ENCODE measurements at regions not wholly inside any gene's neighbourhood (a gene's known extent, or its start where the extent isn't known, plus 50 kb on each side); places are given as distances from the start of the nearest gene placed in this dataset.

DNA sequence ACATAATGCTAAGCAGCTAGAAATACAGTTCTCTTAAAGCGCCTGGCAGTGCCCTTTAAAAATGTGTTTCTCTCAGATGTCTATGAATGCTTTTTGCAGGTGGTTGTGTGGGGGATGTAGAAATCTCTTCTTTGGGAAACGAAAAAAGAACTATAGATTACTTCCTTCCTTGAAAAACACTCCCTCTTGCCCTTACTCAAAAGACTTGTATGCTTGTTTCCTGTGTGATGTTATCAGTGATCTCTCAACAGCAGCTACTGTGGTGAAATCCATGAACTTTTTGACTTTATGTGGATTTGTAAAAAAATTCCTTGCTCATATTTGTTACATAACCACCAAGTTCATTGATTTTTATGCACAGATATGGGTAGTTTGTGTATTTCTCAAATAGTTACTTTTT is 916.5 kb downstream of the QKI start:
- no peak for DNase-seq (ENCODE audit: low read depth)
- no peaks in the 10 kb centered on the region for H3K27me3 ChIP-seq (ENCODE audit: control insufficient read depth, insufficient read depth, low read length)
- TF ChIP-seq, protein P1, sequence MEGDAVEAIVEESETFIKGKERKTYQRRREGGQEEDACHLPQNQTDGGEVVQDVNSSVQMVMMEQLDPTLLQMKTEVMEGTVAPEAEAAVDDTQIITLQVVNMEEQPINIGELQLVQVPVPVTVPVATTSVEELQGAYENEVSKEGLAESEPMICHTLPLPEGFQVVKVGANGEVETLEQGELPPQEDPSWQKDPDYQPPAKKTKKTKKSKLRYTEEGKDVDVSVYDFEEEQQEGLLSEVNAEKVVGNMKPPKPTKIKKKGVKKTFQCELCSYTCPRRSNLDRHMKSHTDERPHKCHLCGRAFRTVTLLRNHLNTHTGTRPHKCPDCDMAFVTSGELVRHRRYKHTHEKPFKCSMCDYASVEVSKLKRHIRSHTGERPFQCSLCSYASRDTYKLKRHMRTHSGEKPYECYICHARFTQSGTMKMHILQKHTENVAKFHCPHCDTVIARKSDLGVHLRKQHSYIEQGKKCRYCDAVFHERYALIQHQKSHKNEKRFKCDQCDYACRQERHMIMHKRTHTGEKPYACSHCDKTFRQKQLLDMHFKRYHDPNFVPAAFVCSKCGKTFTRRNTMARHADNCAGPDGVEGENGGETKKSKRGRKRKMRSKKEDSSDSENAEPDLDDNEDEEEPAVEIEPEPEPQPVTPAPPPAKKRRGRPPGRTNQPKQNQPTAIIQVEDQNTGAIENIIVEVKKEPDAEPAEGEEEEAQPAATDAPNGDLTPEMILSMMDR (IDR thresholded peaks at IDR 0.05; ENCODE audit: insufficient read depth, low read length, poor library complexity, severe bottlenecking) = no peak
- H3K4me3 ChIP-seq (ENCODE audit: low read depth, low read length) = no peak overlapping the region
- H3K36me3 ChIP-seq (ENCODE audit: control insufficient read depth, insufficient read depth, low read length) = no peaks in the 10 kb centered on the region

DNA sequence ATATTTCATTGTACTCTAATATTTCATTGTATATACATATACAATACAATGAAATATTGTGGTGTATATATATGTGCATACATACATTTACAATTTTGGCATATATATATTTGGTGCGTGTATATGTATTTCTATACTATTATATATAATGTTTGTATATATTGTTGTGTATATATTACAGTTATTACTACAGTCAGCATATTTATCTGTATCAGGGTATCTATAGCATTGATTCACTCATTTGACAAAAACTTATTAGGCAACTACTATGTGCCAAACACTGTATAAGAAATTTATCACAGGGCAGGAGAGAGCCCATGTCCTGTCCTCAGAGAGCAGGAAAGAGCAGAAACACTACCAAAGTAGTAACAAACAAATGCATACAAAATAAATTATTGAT is 910.6 kb downstream of the QKI start:
- Histone ChIP-seq H3K27me3 (ENCODE audit: control insufficient read depth, insufficient read depth, low read length) (no peaks in the 10 kb centered on the region), H3K36me3 (ENCODE audit: control insufficient read depth, insufficient read depth, low read length) (no peaks in the 10 kb centered on the region), H3K4me3 (ENCODE audit: low read depth, low read length) (no peak overlapping the region)
- TF ChIP-seq, protein P1 (IDR thresholded peaks at IDR 0.05; ENCODE audit: insufficient read depth, low read length, poor library complexity, severe bottlenecking) = no peak
- no peak for DNase-seq (ENCODE audit: low read depth)

DNA sequence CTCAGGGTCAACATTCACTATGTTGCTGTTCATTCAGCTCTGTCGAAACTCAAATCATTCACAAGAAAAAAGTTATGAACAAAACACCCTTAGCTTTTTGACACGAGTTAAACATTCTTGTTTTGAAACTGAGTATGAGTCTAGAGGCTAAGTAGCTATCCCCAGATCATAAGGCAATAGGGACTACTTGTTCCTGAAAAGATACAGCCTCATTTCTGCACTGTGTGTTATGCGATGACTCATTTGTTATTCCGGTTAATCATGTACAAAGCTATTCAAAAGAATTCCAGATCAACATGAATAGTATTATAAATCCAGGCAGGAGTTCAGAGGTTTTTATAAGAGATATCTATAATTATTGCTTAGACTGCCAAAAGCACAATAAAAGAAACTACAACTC is 908.0 kb downstream of the QKI start:
- Histone ChIP-seq H3K36me3 (ENCODE audit: control insufficient read depth, insufficient read depth, low read length) (no peaks in the 10 kb centered on the region), H3K4me3 (ENCODE audit: low read depth, low read length) (no peak overlapping the region), H3K27me3 (ENCODE audit: control insufficient read depth, insufficient read depth, low read length) (no peaks in the 10 kb centered on the region)
- TF ChIP-seq, protein P1 (IDR thresholded peaks at IDR 0.05; ENCODE audit: insufficient read depth, low read length, poor library complexity, severe bottlenecking) = no peak
- DNase-seq (ENCODE audit: low read depth) = peak; percentile 55

DNA sequence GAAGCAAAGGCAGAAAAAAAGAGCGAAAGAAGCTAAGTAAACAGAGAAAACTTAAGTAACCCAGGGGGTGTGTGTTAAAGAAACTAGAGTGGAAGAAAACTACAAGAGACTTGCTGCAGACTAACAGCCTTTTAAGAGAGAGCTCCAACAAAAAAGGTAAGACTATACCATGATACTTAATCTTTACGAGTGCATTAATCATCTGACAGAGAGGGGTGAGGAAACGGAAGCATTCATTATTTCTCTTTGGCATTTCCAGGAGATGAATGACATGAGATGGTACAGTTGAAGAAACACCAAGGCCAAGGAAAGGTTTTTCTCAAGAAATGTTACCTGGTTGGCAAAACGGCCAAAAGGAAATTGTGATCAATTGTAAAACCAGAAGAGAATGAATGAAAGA is 906.8 kb downstream of the QKI start:
- Histone ChIP-seq H3K36me3 (ENCODE audit: control insufficient read depth, insufficient read depth, low read length) (no peaks in the 10 kb centered on the region), H3K4me3 (ENCODE audit: low read depth, low read length) (no peak overlapping the region), H3K27me3 (ENCODE audit: control insufficient read depth, insufficient read depth, low read length) (no peaks in the 10 kb centered on the region)
- DNase-seq (ENCODE audit: low read depth) = no peak
- TF ChIP-seq, protein P1 (IDR thresholded peaks at IDR 0.05; ENCODE audit: insufficient read depth, low read length, poor library complexity, severe bottlenecking) = no peak

DNA sequence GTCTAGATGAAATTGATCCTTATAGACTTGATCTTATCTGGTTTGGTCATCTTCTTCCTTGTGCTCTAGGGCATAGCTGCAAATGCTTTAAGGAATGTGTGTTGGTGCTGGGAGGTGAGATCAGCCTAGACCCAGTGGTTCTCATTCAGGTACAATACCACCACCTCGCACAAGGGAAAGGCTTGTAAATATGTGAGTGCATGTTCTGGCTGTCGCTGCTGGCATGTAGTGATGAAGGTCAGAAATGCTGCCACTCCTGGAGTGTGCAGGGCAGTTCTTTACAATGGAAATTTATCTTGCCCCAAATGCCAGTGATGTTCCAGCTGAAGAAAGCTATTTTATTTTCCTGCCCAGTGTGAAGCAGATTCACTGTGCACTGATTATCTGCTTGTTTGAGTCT is 900.9 kb downstream of the QKI start:
- Histone ChIP-seq H3K36me3 (ENCODE audit: control insufficient read depth, insufficient read depth, low read length) (no peaks in the 10 kb centered on the region), H3K27me3 (ENCODE audit: control insufficient read depth, insufficient read depth, low read length) (no peaks in the 10 kb centered on the region), H3K4me3 (ENCODE audit: low read depth, low read length) (no peak overlapping the region)
- no peak for DNase-seq (ENCODE audit: low read depth)
- TF ChIP-seq, protein P1 (IDR thresholded peaks at IDR 0.05; ENCODE audit: insufficient read depth, low read length, poor library complexity, severe bottlenecking) = no peak

DNA sequence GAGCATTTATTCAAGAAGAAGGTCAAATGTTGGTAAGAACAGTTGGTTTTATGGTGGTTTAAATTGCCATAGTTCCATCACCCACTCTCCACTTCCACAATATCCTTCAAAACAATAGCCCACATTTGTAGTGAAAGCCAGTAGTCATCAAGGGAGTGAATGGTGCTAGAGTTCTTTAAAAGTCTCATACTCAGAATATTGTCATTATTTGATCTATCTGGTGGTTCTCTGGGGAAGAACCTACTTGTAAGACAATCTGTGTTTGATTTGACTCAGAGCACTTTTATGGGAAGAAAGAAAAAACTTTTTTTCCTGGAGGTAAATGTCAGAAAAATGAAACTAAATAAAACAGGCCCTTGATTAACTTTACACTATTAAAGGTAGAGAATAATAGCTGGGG is 893.8 kb downstream of the QKI start:
- no peak for DNase-seq (ENCODE audit: low read depth)
- no peak overlapping the region for H3K4me3 ChIP-seq (ENCODE audit: low read depth, low read length)

More for the DNA sequence above, 893.8 kb downstream of the QKI start:
- Histone ChIP-seq H3K36me3 (ENCODE audit: control insufficient read depth, insufficient read depth, low read length) (no peaks in the 10 kb centered on the region), H3K27me3 (ENCODE audit: control insufficient read depth, insufficient read depth, low read length) (no peaks in the 10 kb centered on the region)
- TF ChIP-seq, protein P1 (IDR thresholded peaks at IDR 0.05; ENCODE audit: insufficient read depth, low read length, poor library complexity, severe bottlenecking) = no peak
